ENCODE measurements at regions not wholly inside any gene's neighbourhood (a gene's known extent, or its start where the extent isn't known, plus 50 kb on each side); places are given as distances from the start of the nearest gene placed in this dataset.

GRCh38 chr14:65360144-65360784 is 52.3 kb upstream of the FUT8 start:
- no peak for DNase-seq

DNA sequence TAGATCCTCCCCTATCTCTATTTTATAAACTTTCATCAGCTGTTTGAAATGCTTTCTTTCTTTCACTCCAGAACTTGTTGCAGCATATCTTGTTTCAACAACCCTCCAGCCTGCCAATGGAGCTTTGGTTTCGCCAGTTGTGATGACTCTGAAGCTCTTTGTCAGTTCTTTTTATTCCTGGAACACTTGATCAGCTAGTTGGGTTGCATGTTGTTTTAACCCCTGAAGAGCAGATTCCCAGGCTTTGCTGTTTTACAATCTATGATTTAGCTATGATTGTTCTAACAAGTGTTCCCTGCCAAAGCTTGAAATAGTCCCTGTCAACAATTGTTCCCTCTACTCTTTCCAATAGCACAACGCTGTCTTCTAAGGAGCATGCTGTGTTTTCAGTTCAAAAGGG is 50.6 kb upstream of the FUT8 start:
- no peak for DNase-seq

Data from activated CD4-positive, CD25-positive, alpha-beta regulatory T cell treated with anti-CD3 and anti-CD28 coated beads, Interleukin-2, amount 50 U/mL, for 72 hours (primary cell).